GM19025 (cell line): ENCODE measurements at regions not wholly inside any gene's neighbourhood (a gene's known extent, or its start where the extent isn't known, plus 50 kb on each side); places are given as distances from the start of the nearest gene placed in this dataset.

Source experiments
- ATAC-seq: cut with Tn5 transposase; IDR thresholded peaks from one replicate; pipeline ENCODE4 v1.9.1; 2021; ENCODE audit warnings: mild to moderate bottlenecking, low read depth, moderate library complexity; ENCODE audit not compliant: unreplicated experiment

GRCh38 chr3:22284559-22284958 lies 533.5 kb upstream of the ZNF385D start:
- ATAC-seq: no peak

GRCh38 chr3:22288756-22289155 lies 537.7 kb upstream of the ZNF385D start:
- ATAC-seq: no peak

GRCh38 chr3:22292681-22293080 lies 541.7 kb upstream of the ZNF385D start:
- ATAC-seq: no peak

- ATAC-seq: no peak
Observed at GRCh38 chr3:22296601-22297000, 545.6 kb upstream of the ZNF385D start.

GRCh38 chr3:22297436-22297835 lies 546.4 kb upstream of the ZNF385D start:
- no peak for ATAC-seq

- ATAC-seq: no peak
Observed at GRCh38 chr3:22306454-22306853, 555.4 kb upstream of the ZNF385D start.

- ATAC-seq: no peak
Observed at GRCh38 chr3:22308871-22309270, 557.9 kb upstream of the ZNF385D start.

GRCh38 chr3:22315925-22316324 lies 564.9 kb upstream of the ZNF385D start:
- ATAC-seq: no peak

- ATAC-seq: no peak
Observed at GRCh38 chr3:22318325-22318724, 567.3 kb upstream of the ZNF385D start.

- ATAC-seq: no peak
Observed at GRCh38 chr3:22319446-22319845, 568.4 kb upstream of the ZNF385D start.

GRCh38 chr3:22322861-22323260 lies 571.9 kb upstream of the ZNF385D start:
- ATAC-seq: no peak

- ATAC-seq: no peak
Observed at GRCh38 chr3:22326305-22326704, 575.3 kb upstream of the ZNF385D start.

- ATAC-seq: no peak
Observed at GRCh38 chr3:22334996-22335395, 584.0 kb upstream of the ZNF385D start.

GRCh38 chr3:22349215-22349851 lies 598.3 kb upstream of the ZNF385D start:
- ATAC-seq: no peak

GRCh38 chr3:22351806-22352205 lies 600.8 kb upstream of the ZNF385D start:
- no peak for ATAC-seq

- ATAC-seq: no peak
Observed at GRCh38 chr3:22353126-22353525, 602.1 kb upstream of the ZNF385D start.

GRCh38 chr3:22358334-22358733 lies 607.3 kb upstream of the ZNF385D start:
- no peak for ATAC-seq

GRCh38 chr3:22360164-22360563 lies 609.2 kb upstream of the ZNF385D start:
- no peak for ATAC-seq

- no peak for ATAC-seq
Observed at GRCh38 chr3:22360970-22361369, 610.0 kb upstream of the ZNF385D start.

- no peak for ATAC-seq
Observed at GRCh38 chr3:22361521-22361920, 610.5 kb upstream of the ZNF385D start.

GRCh38 chr3:22364851-22365250 lies 613.8 kb upstream of the ZNF385D start:
- ATAC-seq: no peak

- no peak for ATAC-seq
Observed at GRCh38 chr3:22366781-22367180, 615.8 kb upstream of the ZNF385D start.

- ATAC-seq: no peak
Observed at GRCh38 chr3:22371036-22371435, 620.0 kb upstream of the ZNF385D start.
